Nephron progenitor cell (in vitro differentiated cells): ENCODE measurements at regions not wholly inside any gene's neighbourhood (a gene's known extent, or its start where the extent isn't known, plus 50 kb on each side); places are given as distances from the start of the nearest gene placed in this dataset.
A peak's percentile ranks its signal among the peaks of the same experiment; 100 is the strongest.

ENCODE experiments used
- DNase-seq: peaks from one replicate; pipeline ENCODE4 v3.0.0; 2021
- H3K27ac Mint-ChIP-seq: 2 replicates; pipeline ENCODE4 v1.8.0; 2021; ENCODE audit warnings: mild to moderate bottlenecking, moderate library complexity, mixed read lengths
- H3K27me3 Mint-ChIP-seq: 2 replicates; pipeline ENCODE4 v1.8.0; 2021; ENCODE audit warnings: mild to moderate bottlenecking, low read depth, mixed read lengths; ENCODE audit not compliant: poor library complexity
- H3K36me3 Mint-ChIP-seq: 2 replicates; pipeline ENCODE4 v1.8.0; 2021; ENCODE audit warnings: low read depth, mixed read lengths
- H3K4me1 Mint-ChIP-seq: 2 replicates; pipeline ENCODE4 v1.8.0; 2021; ENCODE audit warnings: mixed read lengths
- H3K4me3 Mint-ChIP-seq: 2 replicates; pipeline ENCODE4 v1.8.0; 2021; ENCODE audit warnings: mild to moderate bottlenecking, moderate library complexity, mixed read lengths
- H3K9me3 Mint-ChIP-seq: 2 replicates; pipeline ENCODE4 v1.8.0; 2021; ENCODE audit warnings: mild to moderate bottlenecking, moderate library complexity, mixed read lengths
- CTCF ChIP-seq: fragments of 200-600 bp; sonication (generic); IDR thresholded peaks from 2 replicates; pipeline ENCODE4 v1.5.0; 2021; ENCODE audit warnings: antibody characterized with exemption

GRCh38 chr4:125013891-125014290, 300.9 kb upstream of the FAT4 start:
- Mint-ChIP-seq H3K27ac (no peak overlapping the region), H3K9me3 (peaks cover 6% of the 10 kb centered on the region), H3K4me3 (no peak overlapping the region), H3K4me1 (peaks cover 4% of the 10 kb centered on the region), H3K27me3 (no peaks in the 10 kb centered on the region), H3K36me3 (no peaks in the 10 kb centered on the region)
- no peak for DNase-seq
- no peak for TF ChIP-seq CTCF

- Mint-ChIP-seq H3K27me3 (no peaks in the 10 kb centered on the region), H3K4me3 (no peak overlapping the region), H3K27ac (no peak overlapping the region), H3K4me1 (peaks cover 4% of the 10 kb centered on the region), H3K9me3 (peaks cover 9% of the 10 kb centered on the region), H3K36me3 (peaks cover 6% of the 10 kb centered on the region)
- no peak for TF ChIP-seq CTCF
- DNase-seq = no peak
These were observed 299.1 kb upstream of the ANKRD50 start for GRCh38 chr4:125011646-125012045.

- Mint-ChIP-seq H3K27ac (peak overlapping the region; percentile 2), H3K27me3 (no peaks in the 10 kb centered on the region), H3K4me3 (no peak overlapping the region), H3K9me3 (peaks cover 11% of the 10 kb centered on the region), H3K36me3 (peaks cover 6% of the 10 kb centered on the region), H3K4me1 (peaks cover 4% of the 10 kb centered on the region)
- TF ChIP-seq CTCF = no peak
- DNase-seq = no peak
These were observed 298.4 kb upstream of the ANKRD50 start for GRCh38 chr4:125010796-125011503.

- no peaks in the 10 kb centered on the region for H3K27me3 Mint-ChIP-seq
- DNase-seq = no peak
These were observed 296.1 kb upstream of the ANKRD50 start for GRCh38 chr4:125008676-125009075.

GRCh38 chr4:125004676-125005075, 292.1 kb upstream of the ANKRD50 start:
- DNase-seq = no peak
- Mint-ChIP-seq H3K4me1 (peaks cover 11% of the 10 kb centered on the region), H3K27me3 (no peaks in the 10 kb centered on the region), H3K27ac (no peak overlapping the region), H3K36me3 (peaks cover 6% of the 10 kb centered on the region), H3K9me3 (peaks cover 11% of the 10 kb centered on the region), H3K4me3 (no peak overlapping the region)
- TF ChIP-seq CTCF = no peak

More at GRCh38 chr4:125008676-125009075, 296.1 kb upstream of the ANKRD50 start:
- H3K4me3 Mint-ChIP-seq = no peak overlapping the region
- H3K9me3 Mint-ChIP-seq = peaks cover 11% of the 10 kb centered on the region
- H3K36me3 Mint-ChIP-seq = peaks cover 6% of the 10 kb centered on the region
- H3K27ac Mint-ChIP-seq = no peak overlapping the region
- no peak for TF ChIP-seq CTCF
- peaks cover 8% of the 10 kb centered on the region for H3K4me1 Mint-ChIP-seq

GRCh38 chr4:125003840-125004239, 291.3 kb upstream of the ANKRD50 start:
- DNase-seq = no peak
- H3K4me3 Mint-ChIP-seq = no peak overlapping the region
- TF ChIP-seq CTCF = no peak
- peaks cover 11% of the 10 kb centered on the region for H3K9me3 Mint-ChIP-seq
- no peaks in the 10 kb centered on the region for H3K27me3 Mint-ChIP-seq
- H3K4me1 Mint-ChIP-seq = peaks cover 13% of the 10 kb centered on the region
- peak overlapping the region; percentile 10 for H3K27ac Mint-ChIP-seq
- H3K36me3 Mint-ChIP-seq = peaks cover 6% of the 10 kb centered on the region
